Spinal cord (tissue), 10 donors: ENCODE measurements at regions not wholly inside any gene's neighbourhood (a gene's known extent, or its start where the extent isn't known, plus 50 kb on each side); places are given as distances from the start of the nearest gene placed in this dataset. TPM values are rescaled to one million over a fixed set of nuclear protein-coding genes. Genes with fewer than 3 reads are reported as not detected.
"Not testable (repeated sequence)": the region's sequence is repeated elsewhere in the genome, so short reads cannot be mapped to it uniquely, and the experiment has no call there.

Experiments
- DNase-seq, 6 donors: peaks; one replicate each; pipeline versions ENCODE4 v3.0.0 to v3.0.0-alpha.2; 2013 to 2015; ENCODE audit warnings: low spot score in 6 of 6, low read depth in 4 of 6
- H3K27ac ChIP-seq: one replicate; pipeline ENCODE4 v1.5.1; 2013; ENCODE audit warnings: low read depth, low read length, control low read depth
- H3K27me3 ChIP-seq: one replicate; pipeline ENCODE4 v1.6.1; 2013; ENCODE audit warnings: low read length; ENCODE audit not compliant: control insufficient read depth, insufficient read depth
- H3K36me3 ChIP-seq: one replicate; pipeline ENCODE4 v1.6.1; 2013; ENCODE audit warnings: low read length; ENCODE audit not compliant: control insufficient read depth, insufficient read depth
- H3K4me1 ChIP-seq: one replicate; pipeline ENCODE4 v1.6.1; 2013; ENCODE audit warnings: low read length; ENCODE audit not compliant: control insufficient read depth, insufficient read depth
- H3K4me3 ChIP-seq: one replicate; pipeline ENCODE4 v1.5.1; 2013; ENCODE audit warnings: low read depth, low read length, control low read depth
- H3K9me3 ChIP-seq: one replicate; pipeline ENCODE4 v1.6.1; 2013; ENCODE audit warnings: low read length; ENCODE audit not compliant: control insufficient read depth, insufficient read depth
- WGBS: methylation state at CpG from one replicate; pipeline ENCODE4 v1.1.5; 2013; ENCODE audit warnings: missing lambda C conversion rate; ENCODE audit not compliant: insufficient coverage; 5-methylcytosine and 5-hydroxymethylcytosine counted together
- small RNA-seq: library from RNA; depleted of rRNA; stranded (forward); fragments of <200 nt; gene quantifications from one replicate; pipeline ENCODE3, GENCODE V24; 2014; ENCODE audit warnings: low replicate concordance
- donor health status: healthy.

DNA sequence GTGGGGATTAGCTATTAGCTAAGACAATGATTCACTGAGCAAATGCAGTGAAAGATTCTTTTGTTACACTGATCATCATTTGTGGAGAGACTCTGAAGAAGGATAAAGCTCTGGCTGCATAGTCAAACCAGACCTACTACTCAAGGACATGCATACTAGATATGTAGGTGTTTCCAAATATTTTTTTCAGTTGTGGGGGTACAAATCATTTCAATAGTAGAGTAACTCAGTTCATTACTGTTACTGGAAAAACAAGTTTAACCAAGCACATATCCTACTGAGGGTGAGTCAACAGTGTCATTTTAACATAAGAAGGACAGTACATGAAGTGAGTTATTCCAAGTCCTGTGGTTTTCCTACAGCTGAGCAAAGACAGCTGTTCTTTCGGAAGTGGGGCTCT lies 59.5 kb upstream of the NBPF19 start:
- not testable (repeated sequence) for H3K27me3 ChIP-seq, H3K27ac ChIP-seq, H3K4me3 ChIP-seq, H3K36me3 ChIP-seq, DNase-seq, H3K9me3 ChIP-seq, H3K4me1 ChIP-seq
- no CpG with 5 or more reads among the region's 1 CpG for WGBS

DNA sequence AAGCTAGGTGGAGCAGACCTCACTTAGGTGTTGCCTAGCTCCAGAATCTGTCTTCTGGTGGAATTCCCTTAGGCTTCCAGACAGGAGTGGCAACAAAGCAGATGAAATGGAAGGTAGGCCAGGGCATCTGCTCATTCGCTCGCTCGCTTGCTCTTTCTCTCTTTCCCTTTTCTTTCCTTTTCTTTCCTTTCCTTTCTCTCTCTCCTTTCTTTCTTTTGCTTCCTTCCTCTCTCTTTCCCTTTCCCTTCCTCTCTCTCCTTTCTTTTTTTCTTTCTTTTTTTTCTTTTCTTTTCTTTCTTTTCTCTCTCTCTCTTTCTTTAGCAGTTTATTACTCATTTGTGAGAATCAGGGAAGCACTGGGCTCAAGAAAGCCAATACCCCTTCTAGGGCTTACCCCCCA lies 56.1 kb upstream of the NBPF19 start:
- not testable (repeated sequence) for H3K4me3 ChIP-seq, H3K4me1 ChIP-seq, H3K27me3 ChIP-seq, DNase-seq, H3K36me3 ChIP-seq, H3K27ac ChIP-seq, H3K9me3 ChIP-seq
- no CpG with 5 or more reads among the region's 3 CpGs for WGBS

DNA sequence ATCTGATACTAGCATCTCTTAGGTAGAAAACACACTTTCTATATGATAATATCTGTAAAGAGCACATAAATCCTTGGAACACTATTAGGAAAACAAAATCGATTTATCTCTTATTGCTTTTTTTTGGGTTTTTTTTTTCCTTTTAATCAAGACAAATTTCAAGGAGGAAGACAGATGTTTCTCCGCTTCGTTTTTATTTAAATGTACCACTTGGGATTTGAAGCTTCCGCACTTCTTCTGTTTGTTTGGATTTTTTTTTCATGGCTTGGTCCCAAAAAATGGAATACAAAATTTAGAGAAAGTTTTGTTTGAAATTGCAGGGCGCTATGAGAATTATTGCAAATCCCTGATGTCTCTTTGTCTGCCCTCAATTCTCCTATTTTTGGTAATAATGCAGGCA lies 51.7 kb upstream of the NBPF19 start:
- H3K4me3 ChIP-seq, H3K27me3 ChIP-seq, H3K36me3 ChIP-seq, H3K4me1 ChIP-seq, H3K9me3 ChIP-seq, H3K27ac ChIP-seq: not testable (repeated sequence)
- WGBS: no CpG with 5 or more reads among the region's 5 CpGs
- DNase-seq: peak in 1 of 6 donors; percentile 20

Small RNA genes lying in the stretch of these regions (small RNA-seq; reads per million reads assigned to genes)
- 5,798 reads per million, percentile 100 among the genes with 10 or more reads in this experiment for gene RF00100
- not detected for gene RNU1-59P
